ENCODE measurements at regions not wholly inside any gene's neighbourhood (a gene's known extent, or its start where the extent isn't known, plus 50 kb on each side); places are given as distances from the start of the nearest gene placed in this dataset.
"Not testable (repeated sequence)": the region's sequence is repeated elsewhere in the genome, so short reads cannot be mapped to it uniquely, and the experiment has no call there.

- no peak overlapping the region for H2AFZ ChIP-seq (ENCODE audit: control insufficient read depth, low read length)
- H3K9ac ChIP-seq (ENCODE audit: control insufficient read depth, extremely low read depth, insufficient read depth, low read length), result no peak overlapping the region
- no peaks in the 10 kb centered on the region for H3K79me2 ChIP-seq (ENCODE audit: control insufficient read depth, insufficient read depth, low read length)
- H3K4me2 ChIP-seq (ENCODE audit: control insufficient read depth, extremely low read depth, insufficient read depth, low read depth, low read length), result no peak overlapping the region
- H4K20me1 ChIP-seq (ENCODE audit: control insufficient read depth, extremely low read depth, insufficient read depth, low read length), result no peaks in the 10 kb centered on the region
- dilution Hi-C loops (cut with MboI; ENCODE audit: extremely low pct_ligation_motif_present, low sequenced_read_pairs), result no loop called here
- no peak for FAIRE-seq
- H3K4me3 ChIP-seq (ENCODE audit: control insufficient read depth in 2 of 3, extremely low read depth in 1 of 3, insufficient read depth in 2 of 3, low read depth in 1 of 3, low read length in 3 of 3), result no peak overlapping the region
- DNase-seq (ENCODE audit: low read depth, low spot score), result peak; percentile 83
- no peaks in the 10 kb centered on the region for H3K27me3 ChIP-seq (ENCODE audit: control insufficient read depth, extremely low read depth, insufficient read depth, low read length)
- TF ChIP-seq EZH2 (IDR thresholded peaks at IDR 0.05; ENCODE audit: low read length) (no peak), CTCF (optimal IDR thresholded peaks at IDR 0.05 in 1 of 3, IDR thresholded peaks at IDR 0.05 in 1 of 3, conservative IDR thresholded peaks at IDR 0.05 in 1 of 3; ENCODE audit: extremely low read depth in 1 of 3, insufficient read depth in 2 of 3, low read length in 3 of 3) (peak; percentile 52 to 58 (median 52))
- H3K36me3 ChIP-seq (ENCODE audit: control insufficient read depth in 2 of 2, extremely low read depth in 1 of 2, insufficient read depth in 2 of 2, low read length in 2 of 2), result no peaks in the 10 kb centered on the region
- H3K4me1 ChIP-seq (ENCODE audit: control insufficient read depth, extremely low read depth, insufficient read depth, low read length), result peaks cover 2% of the 10 kb centered on the region
- no peaks in the 10 kb centered on the region for H3K9me3 ChIP-seq (ENCODE audit: control insufficient read depth, low read depth, low read length)
- H3K27ac ChIP-seq (ENCODE audit: control insufficient read depth, insufficient read depth, low read length), result no peak overlapping the region
- no peaks in the 10 kb centered on the region for H3K9me1 ChIP-seq (ENCODE audit: control insufficient read depth, extremely low read depth, insufficient read depth, low read length)
Measured at GRCh38 chrX:155819966-155820491, 61.1 kb upstream of the VAMP7 start.

GRCh38 chrX:155819525-155819924 is 61.6 kb upstream of the VAMP7 start:
- no peak overlapping the region for H3K4me3 ChIP-seq (ENCODE audit: control insufficient read depth in 2 of 3, extremely low read depth in 1 of 3, insufficient read depth in 2 of 3, low read depth in 1 of 3, low read length in 3 of 3)
- no peak overlapping the region for H3K4me2 ChIP-seq (ENCODE audit: control insufficient read depth, extremely low read depth, insufficient read depth, low read depth, low read length)
- H3K36me3 ChIP-seq (ENCODE audit: control insufficient read depth in 2 of 2, extremely low read depth in 1 of 2, insufficient read depth in 2 of 2, low read length in 2 of 2), result no peaks in the 10 kb centered on the region
- H3K9me1 ChIP-seq (ENCODE audit: control insufficient read depth, extremely low read depth, insufficient read depth, low read length), result no peaks in the 10 kb centered on the region
- H3K9ac ChIP-seq (ENCODE audit: control insufficient read depth, extremely low read depth, insufficient read depth, low read length), result no peak overlapping the region
- no peaks in the 10 kb centered on the region for H4K20me1 ChIP-seq (ENCODE audit: control insufficient read depth, extremely low read depth, insufficient read depth, low read length)
- H3K79me2 ChIP-seq (ENCODE audit: control insufficient read depth, insufficient read depth, low read length), result no peaks in the 10 kb centered on the region
- TF ChIP-seq EZH2 (IDR thresholded peaks at IDR 0.05; ENCODE audit: low read length) (no peak), CTCF (optimal IDR thresholded peaks at IDR 0.05 in 1 of 3, IDR thresholded peaks at IDR 0.05 in 1 of 3, conservative IDR thresholded peaks at IDR 0.05 in 1 of 3; ENCODE audit: extremely low read depth in 1 of 3, insufficient read depth in 2 of 3, low read length in 3 of 3) (no peak)
- H3K9me3 ChIP-seq (ENCODE audit: control insufficient read depth, low read depth, low read length), result no peaks in the 10 kb centered on the region
- DNase-seq (ENCODE audit: low read depth, low spot score) (no peak), FAIRE-seq (no peak)
- no peak overlapping the region for H3K27ac ChIP-seq (ENCODE audit: control insufficient read depth, insufficient read depth, low read length)
- H3K27me3 ChIP-seq (ENCODE audit: control insufficient read depth, extremely low read depth, insufficient read depth, low read length), result no peaks in the 10 kb centered on the region
- H3K4me1 ChIP-seq (ENCODE audit: control insufficient read depth, extremely low read depth, insufficient read depth, low read length), result peaks cover 2% of the 10 kb centered on the region
- dilution Hi-C loops (cut with MboI; ENCODE audit: extremely low pct_ligation_motif_present, low sequenced_read_pairs), result no loop called here
- H2AFZ ChIP-seq (ENCODE audit: control insufficient read depth, low read length), result no peak overlapping the region

- H4K20me1 ChIP-seq (ENCODE audit: control insufficient read depth, extremely low read depth, insufficient read depth, low read length); H3K79me2 ChIP-seq (ENCODE audit: control insufficient read depth, insufficient read depth, low read length); dilution Hi-C loops (cut with MboI; ENCODE audit: extremely low pct_ligation_motif_present, low sequenced_read_pairs); DNase-seq (ENCODE audit: low read depth, low spot score); H3K27ac ChIP-seq (ENCODE audit: control insufficient read depth, insufficient read depth, low read length); H2AFZ ChIP-seq (ENCODE audit: control insufficient read depth, low read length); H3K4me1 ChIP-seq (ENCODE audit: control insufficient read depth, extremely low read depth, insufficient read depth, low read length); H3K9me3 ChIP-seq (ENCODE audit: control insufficient read depth, low read depth, low read length); FAIRE-seq; H3K9ac ChIP-seq (ENCODE audit: control insufficient read depth, extremely low read depth, insufficient read depth, low read length); H3K4me2 ChIP-seq (ENCODE audit: control insufficient read depth, extremely low read depth, insufficient read depth, low read depth, low read length); H3K27me3 ChIP-seq (ENCODE audit: control insufficient read depth, extremely low read depth, insufficient read depth, low read length); H3K36me3 ChIP-seq (ENCODE audit: control insufficient read depth in 2 of 2, extremely low read depth in 1 of 2, insufficient read depth in 2 of 2, low read length in 2 of 2); H3K4me3 ChIP-seq (ENCODE audit: control insufficient read depth in 2 of 3, extremely low read depth in 1 of 3, insufficient read depth in 2 of 3, low read depth in 1 of 3, low read length in 3 of 3); H3K9me1 ChIP-seq (ENCODE audit: control insufficient read depth, extremely low read depth, insufficient read depth, low read length): not testable (repeated sequence)
Measured at GRCh38 chrX:155814391-155814790, 66.8 kb upstream of the VAMP7 start.
